Esophagus muscularis mucosa (tissue), 4 donors: ENCODE measurements at regions not wholly inside any gene's neighbourhood (a gene's known extent, or its start where the extent isn't known, plus 50 kb on each side); places are given as distances from the start of the nearest gene placed in this dataset.

Experiments
- DNase-seq: peaks from one replicate; pipeline ENCODE4 v3.0.0-alpha.2; 2017; ENCODE audit errors: extremely low spot score
- H3K27ac ChIP-seq, 4 donors: fragments of 200-600 bp; sonication (generic); replicated peaks in 1 of 4; 1 replicate in 3 of 4; 2 replicates in 1 of 4; pipeline ENCODE4 v1.5.1; 2016 to 2019; ENCODE audit warnings: mild to moderate bottlenecking in 1 of 4
- H3K27me3 ChIP-seq, 4 donors: fragments of 200-600 bp; sonication (generic); one replicate each; pipeline versions ENCODE4 v1.5.1 to v1.6.0; 2016 to 2019
- H3K36me3 ChIP-seq, 4 donors: fragments of 200-600 bp; sonication (generic); one replicate each; pipeline ENCODE4 v1.5.1; 2016 to 2019
- H3K4me1 ChIP-seq, 4 donors: fragments of 200-600 bp; sonication (generic); one replicate each; pipeline ENCODE4 v1.5.1; 2016 to 2019
- H3K4me3 ChIP-seq, 4 donors: fragments of 200-600 bp; sonication (generic); 1 replicate in 2 of 4; 2 replicates in 2 of 4; pipeline ENCODE4 v1.5.1; 2016 to 2019; ENCODE audit warnings: mild to moderate bottlenecking in 4 of 4, moderate library complexity in 1 of 4
- H3K9me3 ChIP-seq, 4 donors: fragments of 200-600 bp; sonication (generic); 1 replicate in 3 of 4; 2 replicates in 1 of 4; pipeline ENCODE4 v1.5.1; 2016 to 2019
- EP300 ChIP-seq: sonication (generic); formaldehyde crosslinking; IDR thresholded peaks from one replicate; pipeline ENCODE4 v1.6.1; 2017; ENCODE audit warnings: antibody characterized with exemption
- POLR2A ChIP-seq: fragments of 450-650 bp; IDR thresholded peaks from one replicate; pipeline ENCODE4 v1.6.1; 2017; ENCODE audit warnings: antibody characterized with exemption, moderate library complexity, mild to moderate bottlenecking, low read depth
- POLR2AphosphoS5 ChIP-seq, 2 donors: sonication (generic); formaldehyde crosslinking; IDR thresholded peaks; one replicate each; pipeline ENCODE4 v1.6.1; 2017; ENCODE audit warnings: antibody characterized with exemption in 2 of 2
- WGBS: methylation state at CpG from one replicate; pipeline ENCODE4 v1.1.5; 2018; 5-methylcytosine and 5-hydroxymethylcytosine counted together
- intact Hi-C: fragments of 100-400 bp; cut with DNase I; formaldehyde crosslinking; loops from one replicate; pipeline ENCODE4 v1.15.1; 2023
- TF ChIP-seq, protein P1 (sequence below), 3 experiments: fragments of 200-600 bp in 2 of 3; fragments of 450-650 bp in 1 of 3; sonication (generic) in 2 of 3; IDR thresholded peaks; one replicate each; pipeline ENCODE4 v1.5.1; 2017 to 2019; ENCODE audit warnings: antibody characterized with exemption in 3 of 3, mild to moderate bottlenecking in 2 of 3, moderate library complexity in 1 of 3

DNA sequence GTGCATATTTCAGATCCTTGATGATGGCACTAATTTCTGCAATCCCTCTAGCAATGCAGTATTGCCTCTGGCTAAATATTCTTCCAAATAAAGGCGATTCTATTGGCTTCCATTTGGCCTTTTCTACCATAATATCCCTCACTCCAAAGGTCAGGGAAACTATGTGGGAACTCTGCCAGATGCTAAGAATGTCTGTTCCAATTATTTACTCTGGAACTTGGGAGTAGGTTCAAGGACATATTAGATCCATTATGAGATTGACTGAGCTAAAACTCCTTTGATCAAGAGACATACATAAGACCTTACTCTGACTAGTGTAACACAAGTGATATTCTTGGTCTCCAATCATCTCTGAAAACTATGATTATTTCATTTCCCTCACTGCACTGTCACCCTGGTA is 674.5 kb upstream of the NECTIN3 start:
- TF ChIP-seq POLR2AphosphoS5 (IDR thresholded peaks at IDR 0.05): no peak
- no peak for TF ChIP-seq POLR2A
- Histone ChIP-seq H3K4me1 (no peaks in the 10 kb centered on the region), H3K4me3 (no peak overlapping the region), H3K27me3 (no peaks in the 10 kb centered on the region), H3K36me3 (no peaks in the 10 kb centered on the region), H3K27ac (no peak overlapping the region), H3K9me3 (peaks cover 0 to 8% (median 0%) of the 10 kb centered on the region in 4 donors)
- WGBS: 53% methylated on average over 1 of the region's 1 CpG
- no peak for DNase-seq
- intact Hi-C loops: no loop called here

DNA sequence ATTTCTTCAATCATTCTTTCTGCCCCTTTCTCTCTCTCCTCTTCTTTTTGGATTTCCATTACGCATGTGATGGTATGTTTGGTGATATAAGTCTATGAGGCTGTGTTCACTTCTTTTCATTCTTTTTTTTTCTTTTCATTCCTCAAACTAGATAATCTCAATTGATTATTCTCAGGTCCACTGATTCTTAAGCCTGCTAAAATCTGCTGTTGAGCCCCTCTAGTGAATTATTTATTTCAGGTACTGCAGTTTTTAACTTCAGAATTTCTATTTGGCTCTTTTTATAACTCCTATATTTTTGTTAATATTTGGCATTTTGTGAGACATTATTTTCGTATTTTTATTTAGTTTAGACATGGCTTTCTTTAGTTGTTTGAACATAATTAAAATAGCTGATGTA is 671.3 kb upstream of the NECTIN3 start:
- Histone ChIP-seq H3K4me3 (no peak overlapping the region), H3K9me3 (peaks cover 0 to 8% (median 0%) of the 10 kb centered on the region in 4 donors), H3K27ac (no peak overlapping the region), H3K36me3 (no peaks in the 10 kb centered on the region), H3K4me1 (no peaks in the 10 kb centered on the region), H3K27me3 (no peaks in the 10 kb centered on the region)
- 81% methylated on average over 2 of the region's 2 CpGs for WGBS
- DNase-seq: no peak
- intact Hi-C loops: no loop called here
- TF ChIP-seq POLR2AphosphoS5 (IDR thresholded peaks at IDR 0.05) (no peak), POLR2A (no peak), EP300 (no peak)
- TF ChIP-seq, protein P1, sequence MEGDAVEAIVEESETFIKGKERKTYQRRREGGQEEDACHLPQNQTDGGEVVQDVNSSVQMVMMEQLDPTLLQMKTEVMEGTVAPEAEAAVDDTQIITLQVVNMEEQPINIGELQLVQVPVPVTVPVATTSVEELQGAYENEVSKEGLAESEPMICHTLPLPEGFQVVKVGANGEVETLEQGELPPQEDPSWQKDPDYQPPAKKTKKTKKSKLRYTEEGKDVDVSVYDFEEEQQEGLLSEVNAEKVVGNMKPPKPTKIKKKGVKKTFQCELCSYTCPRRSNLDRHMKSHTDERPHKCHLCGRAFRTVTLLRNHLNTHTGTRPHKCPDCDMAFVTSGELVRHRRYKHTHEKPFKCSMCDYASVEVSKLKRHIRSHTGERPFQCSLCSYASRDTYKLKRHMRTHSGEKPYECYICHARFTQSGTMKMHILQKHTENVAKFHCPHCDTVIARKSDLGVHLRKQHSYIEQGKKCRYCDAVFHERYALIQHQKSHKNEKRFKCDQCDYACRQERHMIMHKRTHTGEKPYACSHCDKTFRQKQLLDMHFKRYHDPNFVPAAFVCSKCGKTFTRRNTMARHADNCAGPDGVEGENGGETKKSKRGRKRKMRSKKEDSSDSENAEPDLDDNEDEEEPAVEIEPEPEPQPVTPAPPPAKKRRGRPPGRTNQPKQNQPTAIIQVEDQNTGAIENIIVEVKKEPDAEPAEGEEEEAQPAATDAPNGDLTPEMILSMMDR (IDR thresholded peaks at IDR 0.05): no peak

DNA sequence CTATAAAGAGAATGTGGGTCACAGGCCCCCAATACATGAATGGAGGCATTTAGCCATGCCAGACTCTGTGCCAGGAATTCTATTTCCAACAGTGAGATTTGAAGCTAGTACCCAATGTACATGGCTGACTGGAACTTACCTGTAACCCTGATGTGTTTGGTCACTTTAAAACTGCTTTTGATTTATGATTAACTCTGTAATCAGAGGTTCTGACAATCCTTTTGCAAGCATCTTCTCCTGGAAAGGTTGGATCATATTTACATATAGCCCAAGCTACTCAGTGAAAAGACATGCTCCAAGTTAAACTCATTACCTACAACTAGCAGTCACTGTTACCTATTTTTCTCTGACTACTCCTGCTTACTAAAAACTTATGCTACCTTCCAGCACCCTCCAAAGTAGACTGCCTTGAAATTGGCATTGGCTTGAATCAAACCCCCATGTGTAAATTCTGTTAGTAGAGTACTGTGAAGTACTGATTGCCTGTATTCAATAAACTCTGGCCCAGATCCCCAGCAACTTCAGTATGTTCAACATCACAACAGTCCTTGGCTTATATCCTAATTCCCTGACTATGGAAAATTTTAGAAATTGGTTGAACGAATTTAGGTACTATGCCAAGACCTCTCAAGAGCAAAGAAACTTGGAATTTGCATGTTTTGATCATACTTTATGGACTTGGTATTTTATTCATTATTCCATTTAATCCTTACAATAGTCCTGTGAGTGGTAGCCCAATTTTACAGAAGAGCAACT is 665.6 kb upstream of the NECTIN3 start:
- Histone ChIP-seq H3K36me3 (no peaks in the 10 kb centered on the region), H3K4me1 (no peaks in the 10 kb centered on the region), H3K9me3 (peaks cover 0 to 7% (median 0%) of the 10 kb centered on the region in 4 donors), H3K4me3 (no peak overlapping the region), H3K27ac (no peak overlapping the region), H3K27me3 (no peaks in the 10 kb centered on the region)
- TF ChIP-seq, protein P1 (IDR thresholded peaks at IDR 0.05): no peak
- no peak for TF ChIP-seq POLR2A
- TF ChIP-seq POLR2AphosphoS5 (IDR thresholded peaks at IDR 0.05): no peak
- TF ChIP-seq EP300: no peak
- 72% methylated on average over 1 of the region's 1 CpG for WGBS
- DNase-seq: no peak
- intact Hi-C loops: no loop called here

DNA sequence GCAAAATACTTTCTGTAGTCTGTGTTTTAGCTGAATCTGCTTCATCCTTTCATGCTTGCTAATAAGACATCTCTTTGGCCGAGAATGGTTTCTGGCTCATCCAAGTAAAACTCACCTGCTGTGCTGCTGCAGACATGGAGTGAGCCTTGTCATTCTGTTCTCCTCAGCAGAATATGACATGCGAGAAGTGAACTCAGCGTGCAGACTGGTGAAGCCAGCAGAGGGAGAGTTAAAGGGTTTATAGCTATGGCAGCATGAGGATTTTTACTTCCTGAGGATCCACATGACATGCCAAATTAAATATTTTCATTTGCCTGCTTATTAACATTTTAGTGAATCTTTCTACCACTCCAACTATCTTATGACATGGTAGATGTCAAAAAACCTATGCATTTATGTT is 658.4 kb upstream of the NECTIN3 start:
- Histone ChIP-seq H3K27me3 (no peaks in the 10 kb centered on the region), H3K27ac (no peak overlapping the region), H3K4me3 (no peak overlapping the region), H3K36me3 (no peaks in the 10 kb centered on the region), H3K4me1 (no peaks in the 10 kb centered on the region), H3K9me3 (no peaks in the 10 kb centered on the region)
- no peak for TF ChIP-seq EP300
- no peak for TF ChIP-seq POLR2AphosphoS5 (IDR thresholded peaks at IDR 0.05)
- TF ChIP-seq, protein P1 (IDR thresholded peaks at IDR 0.05): no peak
- no peak for TF ChIP-seq POLR2A
- WGBS: 96% methylated on average over 3 of the region's 3 CpGs
- DNase-seq: no peak
- intact Hi-C loops: no loop called here

DNA sequence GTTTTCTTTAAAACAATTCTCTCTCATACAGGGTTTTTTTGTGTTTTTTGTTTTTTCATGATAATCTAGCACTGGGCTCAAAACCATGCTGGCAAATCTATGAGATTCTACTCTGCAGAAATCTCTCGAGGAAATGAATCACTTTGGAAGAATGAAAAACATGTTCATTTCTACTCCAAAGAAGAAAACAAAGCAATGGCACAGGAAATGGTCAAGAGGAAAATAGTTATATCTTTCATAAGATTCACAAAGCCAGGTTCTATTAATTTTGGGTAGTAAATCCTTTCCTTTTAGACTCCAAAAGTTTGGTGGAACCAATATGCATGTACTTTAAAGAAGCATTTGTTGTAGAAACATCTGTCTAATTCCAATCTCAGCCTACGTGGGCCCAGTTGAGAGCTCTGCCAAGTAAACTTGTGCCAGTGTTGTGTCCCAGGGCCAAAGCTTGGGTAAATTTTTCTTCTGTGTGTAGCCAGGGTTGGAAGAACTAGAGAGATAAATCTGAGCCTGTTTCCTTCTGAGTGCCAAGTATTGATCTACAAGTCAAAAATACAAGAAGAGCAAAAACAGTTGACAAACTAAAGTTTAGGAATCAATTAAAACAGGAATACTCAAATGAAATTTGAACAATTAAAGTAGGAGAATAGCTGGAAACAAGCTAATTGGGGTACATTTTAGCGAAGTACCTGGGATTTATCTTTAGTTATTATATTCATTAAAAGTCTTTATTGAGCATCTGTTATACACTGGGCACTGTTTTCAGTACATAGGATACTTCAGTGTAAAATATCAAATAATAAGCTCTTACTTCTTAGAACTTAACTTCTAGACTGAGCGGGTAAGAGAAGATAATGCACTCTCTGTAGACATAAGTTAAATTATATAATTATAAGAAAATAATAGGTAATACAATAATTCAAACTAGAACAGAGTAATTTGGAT is 657.5 kb upstream of the NECTIN3 start:
- Histone ChIP-seq H3K27me3 (no peaks in the 10 kb centered on the region), H3K4me3 (no peak overlapping the region), H3K27ac (peak overlapping the region in 2 of 4 donors; percentile 25 to 33), H3K9me3 (no peaks in the 10 kb centered on the region), H3K36me3 (no peaks in the 10 kb centered on the region), H3K4me1 (no peaks in the 10 kb centered on the region)
- intact Hi-C loops: no loop called here
- 57% methylated on average over 4 of the region's 4 CpGs for WGBS
- TF ChIP-seq POLR2AphosphoS5 (IDR thresholded peaks at IDR 0.05) (no peak), POLR2A (no peak), EP300 (no peak)
- TF ChIP-seq, protein P1 (IDR thresholded peaks at IDR 0.05): no peak
- no peak for DNase-seq
